Dendritic cell treated with granulocyte-macrophage colony-stimulating factor and Interleukin-4, amounts not matched to agents 40 ng/mL and 50 ng/mL, for 4 days (primary cell): ENCODE measurements at regions not wholly inside any gene's neighbourhood (a gene's known extent, or its start where the extent isn't known, plus 50 kb on each side); places are given as distances from the start of the nearest gene placed in this dataset.

Experiments used
- H3K27ac Mint-ChIP-seq: one replicate; pipeline ENCODE4 v1.8.0; 2022; ENCODE audit warnings: mild to moderate bottlenecking, mixed read lengths
- H3K27me3 Mint-ChIP-seq: one replicate; pipeline ENCODE4 v1.8.0; 2022; ENCODE audit warnings: mild to moderate bottlenecking, mixed read lengths
- H3K36me3 Mint-ChIP-seq: one replicate; pipeline ENCODE4 v1.8.0; 2022; ENCODE audit warnings: low read depth, mixed read lengths
- H3K4me1 Mint-ChIP-seq: one replicate; pipeline ENCODE4 v1.8.0; 2022; ENCODE audit warnings: low read depth, mixed read lengths
- H3K4me3 Mint-ChIP-seq: one replicate; pipeline ENCODE4 v1.8.0; 2022; ENCODE audit warnings: mild to moderate bottlenecking, moderate library complexity, mixed read lengths
- H3K9me3 Mint-ChIP-seq: one replicate; pipeline ENCODE4 v1.8.0; 2022; ENCODE audit warnings: mixed read lengths
- intact Hi-C: fragments of 100-400 bp; cut with micrococcal nuclease; formaldehyde crosslinking; loops from one replicate; pipeline ENCODE4 v1.15.0; 2022

DNA sequence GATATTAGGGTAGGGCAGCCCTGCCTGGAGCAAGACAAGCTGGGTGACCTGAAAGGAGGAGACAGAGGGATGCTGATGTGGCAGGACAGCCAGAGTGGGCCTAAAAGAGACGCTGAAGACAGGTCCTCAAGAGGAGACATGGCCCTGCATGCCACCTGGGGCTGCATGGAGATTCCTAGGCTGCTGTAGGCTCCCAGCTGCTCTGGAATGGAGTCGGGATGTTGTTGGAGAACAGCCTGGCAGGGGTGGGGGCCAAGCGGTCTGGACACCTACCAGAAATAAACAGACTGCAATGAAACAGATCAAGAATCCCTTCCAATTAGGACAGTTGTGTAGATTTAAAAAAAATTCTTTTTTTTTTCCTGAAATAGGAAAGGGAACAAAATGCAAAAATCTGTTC lies 97.8 kb upstream of the NPAS2 start:
- Mint-ChIP-seq H3K27me3 (peaks cover 12% of the 10 kb centered on the region), H3K9me3 (no peaks in the 10 kb centered on the region), H3K4me3 (no peak overlapping the region), H3K36me3 (no peaks in the 10 kb centered on the region), H3K27ac (no peak overlapping the region), H3K4me1 (no peaks in the 10 kb centered on the region)
- intact Hi-C loops: no loop called here

DNA sequence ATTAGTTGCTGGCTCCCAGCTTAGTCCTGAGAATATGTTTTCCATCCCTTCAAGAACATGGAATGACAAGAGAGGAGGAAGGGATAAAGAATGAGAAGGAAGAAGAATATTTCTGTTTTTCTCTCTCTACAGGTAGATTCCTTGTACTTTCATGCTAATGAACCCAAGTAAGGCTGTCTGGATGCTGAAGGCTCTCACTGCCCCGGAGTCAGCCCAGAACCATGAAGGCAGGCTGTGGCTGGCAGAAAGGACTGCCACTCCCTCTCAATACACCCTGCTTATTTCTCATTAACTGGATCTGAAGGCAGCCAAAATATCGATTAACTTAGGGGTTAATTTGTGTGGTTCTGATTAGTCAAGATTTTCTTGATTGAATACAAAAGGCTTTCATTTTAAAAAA lies 93.1 kb upstream of the NPAS2 start:
- H3K9me3 Mint-ChIP-seq: no peaks in the 10 kb centered on the region
- H3K4me1 Mint-ChIP-seq: no peaks in the 10 kb centered on the region
- H3K36me3 Mint-ChIP-seq: no peaks in the 10 kb centered on the region
- H3K27me3 Mint-ChIP-seq: peaks cover 12% of the 10 kb centered on the region
- intact Hi-C loops: no loop called here
- H3K27ac Mint-ChIP-seq: no peak overlapping the region
- no peak overlapping the region for H3K4me3 Mint-ChIP-seq

DNA sequence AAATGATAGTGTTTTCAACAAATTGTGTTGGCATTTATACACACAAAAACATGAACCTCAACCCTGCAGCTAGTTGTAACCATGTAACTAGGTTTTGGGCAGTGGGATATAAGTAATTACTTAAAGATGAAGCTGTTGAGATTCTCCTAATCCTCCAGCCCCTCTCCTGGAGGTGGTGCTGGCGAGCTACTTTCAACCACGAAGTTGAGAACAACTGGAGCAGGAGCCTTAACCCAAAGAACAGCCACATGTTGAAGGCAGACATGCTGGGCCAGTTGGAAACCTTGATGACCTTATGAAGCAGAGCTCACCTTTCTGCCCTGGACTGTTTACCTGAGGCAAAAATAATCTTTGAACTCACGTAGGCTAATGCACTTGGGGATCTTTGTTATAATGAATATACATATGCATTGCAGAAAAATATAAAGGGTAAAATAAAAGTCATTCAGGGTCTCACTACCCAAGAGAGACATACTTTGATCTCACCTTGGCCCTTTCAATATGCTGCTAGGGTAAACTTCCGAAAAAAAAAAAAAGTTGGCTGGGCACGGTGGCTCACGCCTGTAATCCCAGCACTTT lies 89.6 kb upstream of the NPAS2 start:
- no peaks in the 10 kb centered on the region for H3K9me3 Mint-ChIP-seq
- peaks cover 11% of the 10 kb centered on the region for H3K27me3 Mint-ChIP-seq
- no peaks in the 10 kb centered on the region for H3K36me3 Mint-ChIP-seq
- no peaks in the 10 kb centered on the region for H3K4me1 Mint-ChIP-seq
- intact Hi-C loops: loop anchor here (1.0 kb wide), 1 partner anchor 255 kb away; no protein-coding TSS in a partner anchor
- H3K4me3 Mint-ChIP-seq: no peak overlapping the region
- H3K27ac Mint-ChIP-seq: no peak overlapping the region

DNA sequence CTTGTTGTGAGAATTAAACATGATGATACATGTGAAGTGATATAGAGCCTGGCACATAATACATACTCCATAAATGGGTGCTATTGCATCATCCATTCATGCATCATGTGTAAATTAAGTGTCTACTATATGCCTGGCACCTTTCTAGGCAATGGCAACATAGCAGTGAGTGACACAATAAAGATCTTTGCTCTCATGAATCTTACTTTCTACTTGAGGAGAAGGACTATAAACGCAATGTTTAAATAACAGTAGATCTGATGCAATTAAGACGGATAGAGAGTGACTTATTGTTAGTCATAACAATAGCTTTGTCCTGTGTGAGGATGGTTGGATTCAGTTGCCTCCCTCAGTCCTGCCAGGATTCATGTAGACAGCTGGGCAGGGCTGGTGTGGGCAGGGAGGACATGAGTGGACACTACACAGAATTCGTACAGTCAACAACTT lies 88.4 kb upstream of the NPAS2 start:
- intact Hi-C loops: no loop called here
- no peaks in the 10 kb centered on the region for H3K36me3 Mint-ChIP-seq
- no peak overlapping the region for H3K4me3 Mint-ChIP-seq
- H3K9me3 Mint-ChIP-seq: no peaks in the 10 kb centered on the region
- peaks cover 15% of the 10 kb centered on the region for H3K27me3 Mint-ChIP-seq
- no peaks in the 10 kb centered on the region for H3K4me1 Mint-ChIP-seq
- no peak overlapping the region for H3K27ac Mint-ChIP-seq

DNA sequence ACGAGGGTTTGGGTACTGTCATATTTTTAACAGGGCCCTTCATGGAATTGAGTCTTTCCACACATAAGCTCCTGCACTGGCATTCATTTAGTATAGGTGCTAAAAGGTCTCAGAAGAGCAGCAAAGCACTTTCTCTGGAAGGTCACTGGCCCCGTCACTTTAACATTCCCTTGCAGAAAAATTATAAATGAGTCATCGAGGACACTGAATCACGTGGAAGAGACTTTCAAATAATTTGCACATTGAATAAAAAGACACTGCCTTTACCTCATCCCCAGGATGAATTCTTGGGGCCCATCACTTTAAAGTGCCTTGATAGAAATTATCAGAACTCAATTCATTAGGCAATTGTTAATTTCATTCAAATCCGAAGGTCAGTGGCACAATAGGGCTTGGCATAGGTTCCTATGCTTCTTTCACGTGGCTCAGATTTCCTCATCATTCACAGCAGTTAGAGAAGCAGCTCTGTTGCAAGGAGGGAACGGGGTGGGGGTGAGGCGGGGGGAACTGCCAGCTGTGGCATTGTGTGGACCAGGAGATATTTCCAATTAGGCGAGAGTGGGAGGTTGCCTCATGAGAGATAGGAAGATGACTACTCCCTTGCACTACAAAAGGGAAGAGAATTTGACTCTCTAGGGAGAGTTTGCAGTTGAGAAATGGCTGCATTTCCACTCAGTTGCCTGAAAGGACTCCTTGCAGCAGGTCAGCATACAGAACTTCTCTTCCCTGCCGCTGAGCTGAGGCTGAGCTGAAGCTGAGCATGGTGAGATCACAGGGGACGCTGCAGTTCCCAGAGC lies 86.3 kb upstream of the NPAS2 start:
- Mint-ChIP-seq H3K36me3 (no peaks in the 10 kb centered on the region), H3K4me1 (no peaks in the 10 kb centered on the region), H3K9me3 (no peaks in the 10 kb centered on the region), H3K27ac (no peak overlapping the region), H3K4me3 (no peak overlapping the region), H3K27me3 (peaks cover 15% of the 10 kb centered on the region)
- intact Hi-C loops: no loop called here

DNA sequence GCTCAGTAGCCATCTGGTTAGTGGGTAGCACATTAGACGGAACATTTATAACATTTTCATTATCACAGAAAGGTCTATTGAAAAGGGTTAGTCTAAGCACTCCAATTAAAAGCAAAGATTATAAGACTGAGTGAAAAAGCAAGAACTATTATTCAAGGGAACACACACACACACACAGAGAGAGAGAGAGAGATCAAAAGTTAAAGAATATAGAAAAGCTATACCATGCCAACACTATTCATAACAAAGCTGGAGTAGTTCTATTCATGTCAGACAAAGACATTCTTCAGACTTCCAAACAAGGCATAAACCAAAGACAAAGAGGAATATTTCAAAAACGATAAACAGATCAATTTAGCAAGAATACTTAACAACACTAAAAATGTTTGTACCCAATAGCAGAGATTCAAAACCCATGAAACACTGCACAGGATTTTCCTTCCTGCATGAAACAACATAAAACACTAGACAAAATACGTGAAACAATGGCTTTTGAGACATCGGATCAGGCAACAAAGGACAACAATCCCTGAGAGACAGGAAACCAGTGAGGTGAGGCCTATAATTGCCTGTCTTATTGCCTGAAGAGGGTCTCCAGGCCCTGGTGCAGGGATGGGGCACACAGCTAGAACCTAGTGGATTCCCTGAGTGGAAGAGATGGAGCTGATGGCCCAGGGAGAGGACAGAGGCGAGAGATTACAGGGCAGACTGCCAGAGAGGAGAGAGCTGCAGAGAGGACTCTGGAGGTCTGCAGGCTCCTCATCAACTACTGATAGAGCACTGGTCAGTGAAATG lies 83.6 kb upstream of the NPAS2 start:
- peaks cover 22% of the 10 kb centered on the region for H3K27me3 Mint-ChIP-seq
- H3K4me3 Mint-ChIP-seq: no peak overlapping the region
- no peaks in the 10 kb centered on the region for H3K4me1 Mint-ChIP-seq
- H3K36me3 Mint-ChIP-seq: no peaks in the 10 kb centered on the region
- intact Hi-C loops: no loop called here
- no peak overlapping the region for H3K27ac Mint-ChIP-seq
- H3K9me3 Mint-ChIP-seq: no peaks in the 10 kb centered on the region

DNA sequence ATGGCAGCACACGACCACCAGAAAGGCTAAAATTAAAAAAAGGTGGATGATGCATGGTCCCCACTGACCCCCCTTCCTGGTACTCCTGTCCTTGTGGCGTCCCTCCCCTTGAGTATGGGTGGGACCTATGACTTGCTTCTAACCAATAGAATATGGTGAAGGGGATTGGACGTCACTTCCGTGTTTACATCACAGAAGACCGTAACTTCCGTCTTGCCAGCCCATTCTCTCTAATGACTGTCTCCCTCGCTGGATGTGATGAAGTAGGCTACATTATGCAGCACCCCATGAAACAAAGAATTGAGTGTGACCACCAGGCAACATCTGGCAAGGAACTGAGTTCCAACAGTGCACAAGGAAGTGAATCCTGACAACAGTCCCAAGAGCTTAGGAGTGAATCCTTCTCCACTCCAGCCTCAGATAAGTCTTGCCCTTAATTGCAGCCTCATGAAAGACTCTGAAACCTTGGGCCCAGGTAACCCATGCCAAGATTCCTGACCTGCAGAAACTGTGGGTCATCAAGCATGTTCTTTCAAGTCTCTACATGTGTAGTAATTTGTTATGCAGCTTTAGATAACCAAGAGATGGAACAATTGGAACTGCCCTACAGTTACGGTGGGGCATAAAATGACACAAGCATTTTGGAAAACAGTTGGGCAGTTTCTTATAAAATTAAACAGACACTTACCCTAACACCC lies 80.1 kb upstream of the NPAS2 start:
- Mint-ChIP-seq H3K36me3 (no peaks in the 10 kb centered on the region), H3K4me3 (no peak overlapping the region), H3K27me3 (peaks cover 27% of the 10 kb centered on the region), H3K4me1 (no peaks in the 10 kb centered on the region), H3K27ac (no peak overlapping the region), H3K9me3 (no peaks in the 10 kb centered on the region)
- intact Hi-C loops: no loop called here

DNA sequence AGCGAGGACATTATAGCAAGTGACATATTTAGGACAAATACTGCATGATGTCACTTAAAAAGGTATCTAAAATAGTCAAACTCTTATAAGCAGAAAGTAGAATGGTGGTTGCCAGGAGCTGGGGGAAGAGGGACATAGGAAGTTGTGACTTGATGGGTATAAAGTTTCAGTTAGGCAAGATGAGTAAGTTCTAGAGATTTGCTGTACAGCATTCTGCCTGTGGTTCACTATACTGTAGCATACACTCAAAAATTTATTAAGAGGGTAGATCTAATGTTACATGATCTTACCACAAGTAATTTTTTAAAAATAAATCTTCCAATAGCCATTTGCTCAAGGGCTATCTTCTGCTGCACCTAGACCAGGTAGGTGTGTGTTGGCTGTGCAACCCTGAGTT lies 78.1 kb upstream of the NPAS2 start:
- Mint-ChIP-seq H3K36me3 (no peaks in the 10 kb centered on the region), H3K4me3 (no peak overlapping the region), H3K27ac (no peak overlapping the region), H3K9me3 (no peaks in the 10 kb centered on the region), H3K4me1 (no peaks in the 10 kb centered on the region), H3K27me3 (peaks cover 21% of the 10 kb centered on the region)
- intact Hi-C loops: no loop called here

DNA sequence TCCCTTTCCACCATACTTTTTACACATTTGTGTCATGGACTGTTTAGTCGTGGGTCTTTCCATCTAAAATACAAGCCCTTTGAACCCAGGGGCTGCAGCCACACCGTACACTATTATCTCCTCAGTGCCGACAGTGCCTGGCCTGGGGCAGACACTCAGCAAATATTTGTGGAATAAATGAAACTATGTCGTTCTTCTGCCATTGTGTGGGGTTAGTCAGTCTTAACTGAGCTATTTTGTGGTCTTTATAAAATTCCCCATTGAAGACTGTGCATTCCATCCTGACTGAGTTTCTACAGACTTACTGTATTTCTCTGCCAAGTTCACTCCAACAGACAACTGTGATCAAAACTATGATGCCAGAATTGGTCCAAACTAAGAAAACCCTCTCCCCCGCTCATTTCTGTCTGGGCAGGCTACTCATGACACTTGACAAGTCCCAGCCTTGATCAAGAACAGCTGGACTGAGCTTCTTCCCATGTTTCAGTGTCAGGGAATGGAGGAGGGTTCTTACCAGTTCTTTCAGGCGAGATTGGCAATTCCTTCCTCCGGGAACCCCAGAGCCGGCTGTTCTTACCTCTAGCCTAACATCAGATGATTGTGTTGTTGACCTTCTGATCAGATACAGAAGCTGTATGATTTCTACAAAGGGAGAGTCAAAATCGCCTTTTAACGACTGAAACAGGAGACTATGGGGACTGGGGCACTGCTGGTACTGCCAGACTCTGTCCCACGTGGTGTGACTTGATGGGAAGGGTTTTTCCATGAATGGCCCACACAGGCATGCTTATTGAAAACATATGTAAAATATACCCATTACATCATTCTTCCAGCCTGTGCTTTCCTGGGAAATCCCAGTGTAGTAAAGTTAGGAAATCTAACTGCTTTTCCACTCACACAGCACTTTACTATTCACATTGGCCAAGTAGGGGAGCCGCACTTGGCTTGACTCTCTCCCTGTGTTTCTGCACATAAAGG lies 77.4 kb upstream of the NPAS2 start:
- H3K36me3 Mint-ChIP-seq: no peaks in the 10 kb centered on the region
- no peak overlapping the region for H3K27ac Mint-ChIP-seq
- no peaks in the 10 kb centered on the region for H3K4me1 Mint-ChIP-seq
- no peak overlapping the region for H3K4me3 Mint-ChIP-seq
- intact Hi-C loops: no loop called here
- H3K27me3 Mint-ChIP-seq: peaks cover 21% of the 10 kb centered on the region
- H3K9me3 Mint-ChIP-seq: no peaks in the 10 kb centered on the region

DNA sequence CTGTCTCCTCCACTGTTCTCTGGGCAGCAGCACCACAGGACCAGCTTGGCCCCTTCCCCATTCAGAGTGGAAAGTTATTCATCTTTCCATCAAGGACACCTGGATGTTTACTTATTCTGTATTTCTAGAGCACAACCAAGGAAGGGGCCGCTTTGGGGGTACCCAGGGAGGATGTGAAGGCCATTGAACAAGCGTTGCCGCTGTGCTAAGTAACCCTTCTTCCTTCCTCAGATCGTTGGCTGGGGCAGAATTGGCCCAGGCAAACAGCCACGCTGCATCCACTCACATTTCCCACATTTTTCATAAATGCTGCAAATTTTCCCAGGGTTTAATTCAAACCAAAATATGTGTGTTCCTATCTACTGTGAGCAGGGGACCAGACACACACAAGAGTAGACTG lies 76.2 kb upstream of the NPAS2 start:
- Mint-ChIP-seq H3K36me3 (no peaks in the 10 kb centered on the region), H3K4me3 (no peak overlapping the region), H3K9me3 (no peaks in the 10 kb centered on the region), H3K4me1 (no peaks in the 10 kb centered on the region), H3K27me3 (peaks cover 27% of the 10 kb centered on the region), H3K27ac (no peak overlapping the region)
- intact Hi-C loops: no loop called here

DNA sequence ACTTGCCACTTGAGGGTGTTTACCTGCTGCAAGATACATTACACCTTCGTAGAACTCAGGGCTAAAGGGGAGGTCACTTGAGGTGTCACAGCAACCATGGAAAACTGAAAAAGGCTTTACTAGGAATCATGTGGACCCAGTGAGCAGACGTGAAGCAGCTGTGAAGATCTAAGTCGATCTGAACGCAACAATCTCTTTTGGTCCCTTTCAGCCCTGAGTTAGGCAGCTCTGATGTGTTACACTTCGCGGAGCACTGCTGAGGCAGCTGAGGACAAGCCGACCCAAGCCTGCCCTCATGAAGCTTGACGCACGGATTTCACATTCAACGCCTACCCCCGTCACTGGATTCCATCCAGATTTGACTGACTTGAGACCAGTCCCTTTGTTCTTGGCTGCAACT lies 75.8 kb upstream of the NPAS2 start:
- Mint-ChIP-seq H3K4me1 (no peaks in the 10 kb centered on the region), H3K4me3 (no peak overlapping the region), H3K27me3 (peaks cover 26% of the 10 kb centered on the region), H3K27ac (no peak overlapping the region), H3K9me3 (no peaks in the 10 kb centered on the region), H3K36me3 (no peaks in the 10 kb centered on the region)
- intact Hi-C loops: no loop called here

DNA sequence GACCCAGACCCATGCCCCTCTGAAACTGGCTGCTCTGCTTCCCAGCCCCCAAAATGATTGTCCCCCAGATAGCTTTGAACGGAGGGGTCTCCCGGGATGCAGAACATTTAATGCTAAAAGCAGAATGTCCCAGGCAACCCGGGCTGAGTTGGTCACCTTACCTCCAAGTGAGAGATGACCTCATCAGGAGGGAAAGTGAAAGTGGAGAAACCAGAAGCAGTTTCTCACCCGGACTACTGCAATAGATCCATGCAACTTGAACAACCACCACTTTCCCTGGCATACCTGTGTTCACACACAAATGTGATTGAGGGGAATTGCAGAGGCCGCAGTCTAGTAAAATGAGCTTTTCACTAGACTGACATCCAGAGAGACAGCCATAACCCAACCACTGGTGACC lies 75.3 kb upstream of the NPAS2 start:
- H3K27me3 Mint-ChIP-seq: peaks cover 27% of the 10 kb centered on the region
- H3K36me3 Mint-ChIP-seq: no peaks in the 10 kb centered on the region
- H3K4me1 Mint-ChIP-seq: no peaks in the 10 kb centered on the region
- no peaks in the 10 kb centered on the region for H3K9me3 Mint-ChIP-seq
- intact Hi-C loops: no loop called here
- H3K27ac Mint-ChIP-seq: no peak overlapping the region
- no peak overlapping the region for H3K4me3 Mint-ChIP-seq

DNA sequence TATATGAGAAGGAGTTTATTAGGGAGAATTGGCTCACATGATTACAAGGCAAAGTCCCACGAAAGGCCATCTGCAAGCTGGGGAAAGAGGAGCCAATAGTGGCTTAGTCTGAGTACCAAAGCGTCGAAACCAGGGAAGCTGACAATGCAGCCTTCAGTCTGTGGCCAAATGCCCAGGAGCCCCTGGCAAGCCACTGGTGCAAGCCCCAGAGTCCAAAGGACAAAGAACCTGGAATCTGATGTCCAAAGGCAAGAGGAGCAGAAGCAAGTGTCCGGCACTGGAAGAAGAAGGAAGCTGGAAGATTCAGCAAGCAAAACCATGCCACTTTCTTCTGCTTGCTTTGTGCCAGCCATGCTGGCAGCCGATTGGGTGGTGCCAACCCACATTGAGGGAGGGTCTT lies 74.3 kb upstream of the NPAS2 start:
- intact Hi-C loops: no loop called here
- H3K4me3 Mint-ChIP-seq: no peak overlapping the region
- no peak overlapping the region for H3K27ac Mint-ChIP-seq
- H3K9me3 Mint-ChIP-seq: no peaks in the 10 kb centered on the region
- H3K4me1 Mint-ChIP-seq: no peaks in the 10 kb centered on the region
- no peaks in the 10 kb centered on the region for H3K36me3 Mint-ChIP-seq
- peaks cover 25% of the 10 kb centered on the region for H3K27me3 Mint-ChIP-seq
